ENCODE measurements at regions not wholly inside any gene's neighbourhood (a gene's known extent, or its start where the extent isn't known, plus 50 kb on each side); places are given as distances from the start of the nearest gene placed in this dataset.

- TF ChIP-seq CTCF (IDR thresholded peaks at IDR 0.05; ENCODE audit: low read length) (no peak), EZH2 (IDR thresholded peaks at IDR 0.05; ENCODE audit: borderline replicate concordance, low read length) (no peak)
Observed at GRCh38 chr1:73310797-73311381, 887.1 kb downstream of the LRRIQ3 start.

Measured in OCI-LY1 (cell line).